Panc1 (cell line): ENCODE measurements at regions not wholly inside any gene's neighbourhood (a gene's known extent, or its start where the extent isn't known, plus 50 kb on each side); places are given as distances from the start of the nearest gene placed in this dataset.

ENCODE experiments used
- ATAC-seq: fragments of 200-7000 bp; cut with Tn5 transposase; 2 replicates; pipeline ENCODE4 v1.9.1; 2020; ENCODE audit warnings: mild to moderate bottlenecking, moderate library complexity
- BruUV-seq: library from RNA; stranded (reverse); fragments of 400-500 nt; replicated peaks from 2 replicates; lab custom pipeline; 2021; lab: Mats Ljungman, UMichigan
- CTCF ChIA-PET: fragments of 300-600 bp; sonication (Branson Sonifier 250); formaldehyde crosslinking; loops from one replicate; lab custom pipeline; 2022; ENCODE audit warnings: antibody characterized with exemption; lab: Charles Lee
- POLR2A ChIA-PET: fragments of 300-600 bp; sonication (Branson Sonifier 250); formaldehyde crosslinking; loops from one replicate; lab custom pipeline; 2022; ENCODE audit warnings: antibody characterized with exemption; lab: Charles Lee
- DNase-seq: peaks from one replicate; pipeline ENCODE4 v3.0.0-alpha.2; 2010; ENCODE audit warnings: low read depth, low spot score
- H3K27ac ChIP-seq: 2 replicates; pipeline ENCODE4 v1.5.1; 2011; ENCODE audit warnings: mild to moderate bottlenecking, low read length, inconsistent platforms
- H3K27me3 ChIP-seq: fragments of 200-500 bp; sonication (Bioruptor generic); 2 replicates; pipeline ENCODE4 v1.6.0; 2014; ENCODE audit warnings: low read length, inconsistent platforms; ENCODE audit not compliant: control insufficient read depth, insufficient read depth
- H3K36me3 ChIP-seq: fragments of 200-500 bp; sonication (Bioruptor generic); 2 replicates; pipeline ENCODE4 v1.5.1; 2014; ENCODE audit warnings: inconsistent platforms, mild to moderate bottlenecking, low read length, moderate library complexity; ENCODE audit not compliant: control insufficient read depth, insufficient read depth
- H3K4me1 ChIP-seq: 2 replicates; pipeline ENCODE4 v1.5.1; 2011; ENCODE audit warnings: inconsistent platforms, mild to moderate bottlenecking, low read length, moderate library complexity; ENCODE audit not compliant: control insufficient read depth, insufficient read depth
- H3K4me3 ChIP-seq, 2 experiments: 2 replicates each; pipeline ENCODE4 v1.5.1; 2011 to 2012; ENCODE audit warnings: low read depth in 2 of 2, low read length in 2 of 2, mild to moderate bottlenecking in 2 of 2, inconsistent platforms in 1 of 2, moderate library complexity in 1 of 2
- H3K9me3 ChIP-seq: fragments of 200-500 bp; sonication (Bioruptor generic); 2 replicates; pipeline ENCODE4 v1.5.1; 2014; ENCODE audit warnings: low read depth, mild to moderate bottlenecking, inconsistent platforms, low read length, moderate library complexity; ENCODE audit not compliant: control insufficient read depth, insufficient read depth
- POLR2AphosphoS5 ChIP-seq: IDR thresholded peaks from 2 replicates; pipeline ENCODE4 v1.6.1; 2012; ENCODE audit warnings: mild to moderate bottlenecking, low read depth, low read length, moderate library complexity
- REST ChIP-seq, 2 experiments: IDR thresholded peaks; 2 replicates each; pipeline ENCODE4 v1.6.1; 2011 to 2012; ENCODE audit warnings: low read depth in 2 of 2, control low read depth in 1 of 2, low read length in 1 of 2, mild to moderate bottlenecking in 1 of 2, moderate library complexity in 1 of 2; ENCODE audit not compliant: insufficient read depth in 1 of 2
- SIN3A ChIP-seq: IDR thresholded peaks from 2 replicates; pipeline ENCODE4 v1.6.1; 2012; ENCODE audit warnings: low read depth, mild to moderate bottlenecking, low read length, moderate library complexity, borderline replicate concordance; ENCODE audit not compliant: insufficient read depth
- TCF7L2 ChIP-seq: IDR thresholded peaks from 2 replicates; pipeline ENCODE4 v1.6.1; 2011; ENCODE audit warnings: mild to moderate bottlenecking, low read depth, low read length, inconsistent platforms
- in situ Hi-C: cut with HindIII; loops from 2 replicates; pipeline ENCODE4 v1.10.0; 2016; ENCODE audit warnings: low sequenced_read_pairs, low pct_unique_long_range_greater_than_20kb
- intact Hi-C: fragments of 100-400 bp; cut with micrococcal nuclease; formaldehyde crosslinking; loops from one replicate; pipeline ENCODE4 v1.10.0; 2022; ENCODE audit not compliant: unreplicated experiment
- TF ChIP-seq, protein P1 (sequence below): fragments of 450-650 bp; IDR thresholded peaks from 2 replicates; pipeline ENCODE4 v1.5.1; 2017; ENCODE audit warnings: mild to moderate bottlenecking

DNA sequence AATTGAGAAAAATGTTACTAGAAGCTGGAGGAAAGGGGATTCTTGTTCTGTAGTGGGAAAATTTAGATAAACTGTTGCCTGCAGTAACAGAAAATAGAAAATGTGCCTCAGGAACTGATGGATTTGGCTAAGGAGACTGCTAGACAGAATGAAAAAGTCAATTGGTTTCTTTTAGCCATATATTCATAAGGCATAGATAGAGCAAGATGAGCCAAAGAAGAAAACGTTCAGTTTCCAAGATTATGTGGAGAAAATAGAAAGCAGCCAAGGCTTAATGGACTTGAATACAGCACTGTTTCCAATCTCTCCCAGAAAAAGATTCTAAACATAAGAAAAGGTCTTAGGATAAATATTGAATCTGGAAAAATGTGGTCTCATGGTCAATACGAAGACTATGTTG, 115.1 kb upstream of the TCF21 start:
- ChIA-PET POLR2A (no interaction called here), CTCF (no interaction called here)
- no peaks in the 10 kb centered on the region for H3K27me3 ChIP-seq
- DNase-seq (no peak), ATAC-seq (no peak)
- H3K9me3 ChIP-seq, result no peaks in the 10 kb centered on the region
- no peak for TF ChIP-seq SIN3A
- TF ChIP-seq TCF7L2, result no peak
- no peak overlapping the region for H3K4me3 ChIP-seq
- no TSS peak for BruUV-seq
- no peaks in the 10 kb centered on the region for H3K36me3 ChIP-seq
- in situ Hi-C loops (no loop called here), intact Hi-C loops (no loop called here)
- H3K4me1 ChIP-seq, result no peaks in the 10 kb centered on the region
- H3K27ac ChIP-seq, result no peak overlapping the region

- Histone ChIP-seq H3K27me3 (no peaks in the 10 kb centered on the region), H3K9me3 (no peaks in the 10 kb centered on the region), H3K4me3 (no peak overlapping the region), H3K36me3 (no peaks in the 10 kb centered on the region), H3K27ac (no peak overlapping the region), H3K4me1 (no peaks in the 10 kb centered on the region)
- ChIA-PET POLR2A (no interaction called here), CTCF (no interaction called here)
- in situ Hi-C loops (no loop called here), intact Hi-C loops (no loop called here)
- no peak for ATAC-seq
- no peak for DNase-seq
- no peak for TF ChIP-seq TCF7L2
- no peak for TF ChIP-seq POLR2AphosphoS5
- TF ChIP-seq, protein P1, sequence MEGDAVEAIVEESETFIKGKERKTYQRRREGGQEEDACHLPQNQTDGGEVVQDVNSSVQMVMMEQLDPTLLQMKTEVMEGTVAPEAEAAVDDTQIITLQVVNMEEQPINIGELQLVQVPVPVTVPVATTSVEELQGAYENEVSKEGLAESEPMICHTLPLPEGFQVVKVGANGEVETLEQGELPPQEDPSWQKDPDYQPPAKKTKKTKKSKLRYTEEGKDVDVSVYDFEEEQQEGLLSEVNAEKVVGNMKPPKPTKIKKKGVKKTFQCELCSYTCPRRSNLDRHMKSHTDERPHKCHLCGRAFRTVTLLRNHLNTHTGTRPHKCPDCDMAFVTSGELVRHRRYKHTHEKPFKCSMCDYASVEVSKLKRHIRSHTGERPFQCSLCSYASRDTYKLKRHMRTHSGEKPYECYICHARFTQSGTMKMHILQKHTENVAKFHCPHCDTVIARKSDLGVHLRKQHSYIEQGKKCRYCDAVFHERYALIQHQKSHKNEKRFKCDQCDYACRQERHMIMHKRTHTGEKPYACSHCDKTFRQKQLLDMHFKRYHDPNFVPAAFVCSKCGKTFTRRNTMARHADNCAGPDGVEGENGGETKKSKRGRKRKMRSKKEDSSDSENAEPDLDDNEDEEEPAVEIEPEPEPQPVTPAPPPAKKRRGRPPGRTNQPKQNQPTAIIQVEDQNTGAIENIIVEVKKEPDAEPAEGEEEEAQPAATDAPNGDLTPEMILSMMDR, result no peak
- BruUV-seq, result no TSS peak
Observed at GRCh38 chr6:133774356-133774755, 114.6 kb upstream of the TCF21 start.

DNA sequence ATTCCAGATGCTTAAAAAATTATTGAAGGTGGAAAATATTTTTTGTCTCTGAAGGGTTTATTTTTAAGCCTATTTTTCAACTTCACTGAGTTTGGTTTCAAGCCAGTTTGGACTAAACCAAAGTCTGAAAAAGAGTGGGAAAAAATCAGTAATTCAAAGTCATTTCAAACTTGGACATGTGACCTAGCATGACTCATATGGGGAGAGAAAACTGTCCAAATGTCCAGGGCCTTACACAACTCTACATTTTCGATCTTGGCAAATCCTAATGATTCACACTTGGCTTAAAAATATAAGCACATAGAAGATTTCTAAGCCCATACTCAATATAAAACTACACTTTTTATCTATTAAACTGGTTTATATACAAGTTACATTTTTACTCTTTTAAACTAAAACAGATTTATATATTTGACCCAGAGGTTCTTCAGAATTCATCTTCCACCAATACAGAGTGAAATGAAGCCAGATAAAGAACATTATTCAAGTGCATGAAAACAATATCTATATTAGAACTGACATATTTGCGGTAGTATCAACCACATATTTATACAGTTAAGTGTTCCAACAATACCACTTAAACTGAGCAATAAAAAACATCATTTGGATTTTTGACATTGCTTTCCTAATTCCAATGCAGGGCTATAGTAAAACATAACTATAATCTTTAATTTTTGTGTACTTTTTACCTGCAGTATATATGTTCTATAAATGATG, 110.3 kb upstream of the TCF21 start:
- intact Hi-C loops, result no loop called here
- Histone ChIP-seq H3K27ac (no peak overlapping the region), H3K27me3 (no peaks in the 10 kb centered on the region), H3K9me3 (no peaks in the 10 kb centered on the region), H3K4me3 (no peak overlapping the region), H3K4me1 (no peaks in the 10 kb centered on the region), H3K36me3 (no peaks in the 10 kb centered on the region)
- CTCF ChIA-PET, result no interaction called here
- TF ChIP-seq POLR2AphosphoS5, result no peak
- TF ChIP-seq TCF7L2, result no peak
- no peak for TF ChIP-seq SIN3A
- TF ChIP-seq, protein P1, result no peak
- TF ChIP-seq REST (IDR thresholded peaks at IDR 0.05; ENCODE audit: insufficient read depth in 1 of 2, low read depth in 2 of 2, low read length in 1 of 2), result no peak
- BruUV-seq, result no TSS peak
- DNase-seq (no peak), ATAC-seq (no peak)
- POLR2A ChIA-PET, result no interaction called here
- in situ Hi-C loops, result no loop called here
